Gastrocnemius medialis (tissue), 4 donors: ENCODE measurements at regions not wholly inside any gene's neighbourhood (a gene's known extent, or its start where the extent isn't known, plus 50 kb on each side); places are given as distances from the start of the nearest gene placed in this dataset.

Source experiments
- ATAC-seq, 2 donors: fragments of 150-250 bp; one replicate each; pipeline ENCODE4 v1.9.1; 2016
- DNase-seq, 2 donors: peaks; one replicate each; pipeline ENCODE4 v3.0.0-alpha.2; 2019
- H3K27ac ChIP-seq, 4 donors: fragments of 200-600 bp; sonication (generic); 1 replicate in 1 of 4; 2 replicates in 3 of 4; pipeline ENCODE4 v1.5.1; 2016 to 2018; ENCODE audit warnings: mild to moderate bottlenecking in 2 of 4, moderate library complexity in 1 of 4
- H3K27me3 ChIP-seq, 3 donors: fragments of 200-600 bp; sonication (generic) in 2 of 3; 1 replicate in 1 of 3; 2 replicates in 2 of 3; pipeline versions ENCODE4 v1.5.1 to v1.6.0; 2016 to 2019; ENCODE audit warnings: mild to moderate bottlenecking in 1 of 3, moderate library complexity in 1 of 3
- H3K36me3 ChIP-seq, 2 donors: fragments of 200-600 bp; sonication (generic) in 1 of 2; one replicate each; pipeline ENCODE4 v1.5.1; 2017 to 2018
- H3K4me1 ChIP-seq, 2 donors: fragments of 200-600 bp; sonication (generic) in 1 of 2; one replicate each; pipeline ENCODE4 v1.5.1; 2016 to 2017; ENCODE audit warnings: mild to moderate bottlenecking in 2 of 2
- H3K4me3 ChIP-seq, 4 donors: fragments of 200-600 bp; sonication (generic) in 3 of 4; 1 replicate in 1 of 4; 2 replicates in 3 of 4; pipeline ENCODE4 v1.5.1; 2016 to 2019; ENCODE audit warnings: mild to moderate bottlenecking in 2 of 4
- H3K9me3 ChIP-seq, 3 donors: fragments of 200-600 bp; sonication (generic) in 2 of 3; 1 replicate in 1 of 3; 2 replicates in 2 of 3; pipeline ENCODE4 v1.5.1; 2016 to 2019
- CTCF ChIP-seq, 5 experiments: fragments of 450-650 bp in 3 of 5; fragments of 200-600 bp in 2 of 5; sonication (generic) in 2 of 5; IDR thresholded peaks in 4 of 5; conservative IDR thresholded peaks in 1 of 5; 1 replicate in 4 of 5; 2 replicates in 1 of 5; pipeline ENCODE4 v1.5.1; 2016 to 2019; ENCODE audit warnings: antibody characterized with exemption in 5 of 5, mild to moderate bottlenecking in 3 of 5, moderate library complexity in 3 of 5
- POLR2A ChIP-seq, 2 donors: fragments of 450-650 bp; IDR thresholded peaks; one replicate each; pipeline ENCODE4 v1.6.1; 2017; ENCODE audit warnings: antibody characterized with exemption in 2 of 2, mild to moderate bottlenecking in 2 of 2, moderate library complexity in 2 of 2
- in situ Hi-C, 4 donors: fragments of 200-750 bp; cut with MboI; loops; one replicate each; pipeline versions ENCODE4 v1.15.0 to v1.8.0; 2017; ENCODE audit warnings: low sequenced_read_pairs in 4 of 4
- intact Hi-C: fragments of 100-400 bp; cut with DNase I; formaldehyde crosslinking; loops from one replicate; pipeline ENCODE4 v1.15.1; 2023; ENCODE audit warnings: low total_unique reads

DNA sequence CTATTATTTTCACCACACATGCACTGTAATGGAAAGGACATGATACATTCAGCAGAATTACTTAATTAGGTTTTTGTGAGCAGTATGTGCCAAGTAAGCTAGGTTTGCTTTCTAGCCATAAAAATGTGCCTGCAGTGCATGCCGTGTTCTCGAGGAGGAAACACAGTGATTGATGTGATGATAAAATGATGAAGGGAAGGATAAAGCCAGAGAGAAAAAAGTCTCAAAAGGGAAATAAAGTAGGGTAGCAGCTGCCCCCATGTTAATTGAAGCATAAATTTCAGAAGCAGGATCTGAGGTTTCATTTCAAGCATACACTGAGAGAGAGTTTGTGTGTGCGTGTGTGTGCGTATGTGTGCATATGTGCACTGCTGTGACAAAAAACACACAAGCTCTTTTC is 714.2 kb upstream of the C9orf72 start:
- ATAC-seq (no peak), DNase-seq (no peak)
- TF ChIP-seq CTCF (IDR thresholded peaks at IDR 0.05 in 4 of 5, conservative IDR thresholded peaks at IDR 0.05 in 1 of 5) (no peak), POLR2A (IDR thresholded peaks at IDR 0.05) (no peak)
- no peaks in the 10 kb centered on the region for H3K4me1 ChIP-seq
- intact Hi-C loops: no loop called here
- no peak overlapping the region for H3K27ac ChIP-seq
- no peaks in the 10 kb centered on the region for H3K27me3 ChIP-seq
- H3K9me3 ChIP-seq: peaks cover 0 to 3% (median 0%) of the 10 kb centered on the region in 3 donors
- no peaks in the 10 kb centered on the region for H3K36me3 ChIP-seq
- in situ Hi-C loops: no loop called here
- H3K4me3 ChIP-seq: no peak overlapping the region

DNA sequence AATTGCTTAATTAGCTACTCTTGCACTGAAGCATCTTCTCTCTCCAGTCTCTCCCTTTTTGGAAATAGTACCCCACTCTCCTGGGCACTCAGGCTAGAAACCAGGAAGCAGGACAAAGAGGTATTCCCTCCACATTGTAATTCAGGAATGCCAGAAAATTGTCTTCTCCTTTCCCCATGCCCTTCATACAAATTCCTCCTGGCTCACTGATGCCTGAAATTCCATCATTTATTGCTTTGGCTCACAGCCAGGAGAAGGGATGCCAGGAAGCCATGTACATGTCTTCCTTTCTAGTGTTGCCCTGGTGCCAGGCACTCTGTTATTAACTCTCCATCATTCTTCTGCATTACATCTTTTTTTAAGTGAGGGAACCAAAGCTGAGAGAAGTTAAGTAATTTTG is 716.5 kb upstream of the C9orf72 start:
- Histone ChIP-seq H3K27ac (no peak overlapping the region), H3K27me3 (no peaks in the 10 kb centered on the region), H3K4me3 (no peak overlapping the region), H3K4me1 (no peaks in the 10 kb centered on the region), H3K36me3 (no peaks in the 10 kb centered on the region), H3K9me3 (peaks cover 0 to 3% (median 0%) of the 10 kb centered on the region in 3 donors)
- DNase-seq (no peak), ATAC-seq (no peak)
- TF ChIP-seq CTCF (IDR thresholded peaks at IDR 0.05 in 4 of 5, conservative IDR thresholded peaks at IDR 0.05 in 1 of 5): no peak
- no peak for TF ChIP-seq POLR2A (IDR thresholded peaks at IDR 0.05)
- in situ Hi-C loops: loop anchor here in 1 of 4 donors (10.0 kb wide), 1 partner anchor 55 kb away; no protein-coding TSS in a partner anchor
- intact Hi-C loops: no loop called here

DNA sequence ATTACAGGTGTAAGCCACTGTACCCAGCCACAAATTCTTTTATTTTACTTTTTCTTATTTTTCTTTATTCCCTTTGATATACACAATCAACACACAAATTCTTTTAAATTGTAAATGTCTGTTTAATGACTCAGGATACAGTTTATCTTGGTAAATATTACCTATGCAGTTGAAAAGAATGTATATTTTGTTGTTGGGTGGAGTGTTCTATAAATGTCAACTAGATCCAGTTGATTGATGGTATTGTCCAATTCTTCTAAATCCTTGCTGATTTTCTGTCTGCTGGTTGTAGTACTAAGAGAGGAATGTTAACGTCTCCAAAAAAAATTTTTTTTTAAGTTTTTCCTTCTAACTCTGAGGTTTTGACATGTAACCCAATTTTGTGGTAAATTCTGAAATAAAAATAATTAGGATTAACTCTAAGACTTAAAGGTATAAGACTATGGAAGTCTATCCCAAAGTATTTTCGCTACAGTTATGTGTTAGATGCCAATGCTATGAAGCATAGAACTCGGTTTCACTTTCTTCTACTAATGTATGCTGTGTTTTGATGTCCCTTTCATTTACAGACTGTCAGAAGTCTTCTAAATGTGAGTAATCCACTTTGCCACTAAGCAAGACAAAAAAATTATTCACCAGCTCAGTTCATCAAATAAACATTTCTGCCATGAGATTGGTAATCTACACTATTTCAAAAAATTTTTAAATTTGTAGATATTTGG is 720.2 kb upstream of the C9orf72 start:
- no peaks in the 10 kb centered on the region for H3K4me1 ChIP-seq
- DNase-seq: no peak
- TF ChIP-seq POLR2A (IDR thresholded peaks at IDR 0.05) (no peak), CTCF (IDR thresholded peaks at IDR 0.05 in 4 of 5, conservative IDR thresholded peaks at IDR 0.05 in 1 of 5) (no peak)
- in situ Hi-C loops (loop anchor here in 1 of 4 donors (10.0 kb wide), 1 partner anchor 59 kb away; no protein-coding TSS in a partner anchor), intact Hi-C loops (no loop called here)
- no peaks in the 10 kb centered on the region for H3K27me3 ChIP-seq
- H3K36me3 ChIP-seq: no peaks in the 10 kb centered on the region
- no peak overlapping the region for H3K27ac ChIP-seq
- no peak for ATAC-seq
- peaks cover 0 to 3% (median 0%) of the 10 kb centered on the region in 3 donors for H3K9me3 ChIP-seq
- no peak overlapping the region for H3K4me3 ChIP-seq

DNA sequence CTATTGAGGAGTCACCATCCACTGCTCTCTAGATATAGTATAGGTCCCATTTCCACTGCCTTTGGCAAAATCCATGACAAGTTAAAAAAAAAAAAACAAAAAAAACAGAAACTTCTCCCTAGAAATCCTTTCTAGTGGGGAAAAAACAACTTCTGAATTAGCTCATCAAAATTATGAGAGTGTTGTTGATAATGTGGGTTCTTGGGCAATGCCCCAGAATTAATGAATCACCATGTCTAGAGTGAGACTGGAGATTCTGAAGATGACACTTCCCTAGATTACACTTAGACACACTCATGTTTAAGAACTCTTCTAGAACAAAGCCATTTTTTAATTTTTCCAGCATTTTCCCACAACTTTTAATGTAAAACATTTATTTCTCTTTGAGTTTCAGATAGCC is 728.0 kb upstream of the C9orf72 start:
- intact Hi-C loops (no loop called here), in situ Hi-C loops (no loop called here)
- no peak for ATAC-seq
- Histone ChIP-seq H3K9me3 (no peaks in the 10 kb centered on the region), H3K4me3 (no peak overlapping the region), H3K27me3 (no peaks in the 10 kb centered on the region), H3K27ac (no peak overlapping the region), H3K36me3 (no peaks in the 10 kb centered on the region), H3K4me1 (no peaks in the 10 kb centered on the region)
- TF ChIP-seq POLR2A (IDR thresholded peaks at IDR 0.05) (no peak), CTCF (IDR thresholded peaks at IDR 0.05 in 4 of 5, conservative IDR thresholded peaks at IDR 0.05 in 1 of 5) (no peak)
- no peak for DNase-seq

DNA sequence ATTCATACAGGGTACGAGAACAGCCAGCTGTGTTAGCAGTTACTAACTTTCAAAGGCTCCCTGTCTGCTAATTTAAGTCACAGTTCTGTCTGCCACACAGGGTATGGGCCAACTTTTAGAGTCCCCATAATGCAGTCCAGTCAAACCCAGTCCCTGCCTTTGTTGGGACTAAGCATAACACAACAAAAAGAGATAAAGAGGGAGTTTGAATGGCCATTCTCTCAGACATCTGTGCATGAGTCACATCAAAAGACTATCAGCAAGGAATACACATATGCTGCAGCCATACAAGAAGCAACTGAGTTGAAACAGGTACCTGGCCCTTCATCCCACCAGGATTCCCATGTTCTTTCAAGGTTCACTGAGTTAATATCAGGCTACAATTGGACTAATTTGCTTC is 744.5 kb upstream of the C9orf72 start:
- DNase-seq (no peak), ATAC-seq (no peak)
- H3K9me3 ChIP-seq: no peaks in the 10 kb centered on the region
- no peaks in the 10 kb centered on the region for H3K4me1 ChIP-seq
- in situ Hi-C loops (no loop called here), intact Hi-C loops (no loop called here)
- H3K27me3 ChIP-seq: no peaks in the 10 kb centered on the region
- H3K36me3 ChIP-seq: no peaks in the 10 kb centered on the region
- TF ChIP-seq POLR2A (IDR thresholded peaks at IDR 0.05) (no peak), CTCF (IDR thresholded peaks at IDR 0.05 in 4 of 5, conservative IDR thresholded peaks at IDR 0.05 in 1 of 5) (no peak)
- no peak overlapping the region for H3K4me3 ChIP-seq
- no peak overlapping the region for H3K27ac ChIP-seq
